ENCODE measurements at regions not wholly inside any gene's neighbourhood (a gene's known extent, or its start where the extent isn't known, plus 50 kb on each side); places are given as distances from the start of the nearest gene placed in this dataset.

GRCh38 chr3:28950614-28951013 is 330.3 kb upstream of the RBMS3 start:
- TF ChIP-seq POLR2AphosphoS5 (IDR thresholded peaks at IDR 0.05) (no peak), POLR2A (IDR thresholded peaks at IDR 0.05) (no peak), CTCF (IDR thresholded peaks at IDR 0.05) (no peak), EP300 (IDR thresholded peaks at IDR 0.05) (no peak)
